GM20431 (cell line): ENCODE measurements at regions not wholly inside any gene's neighbourhood (a gene's known extent, or its start where the extent isn't known, plus 50 kb on each side); places are given as distances from the start of the nearest gene placed in this dataset.

Source experiments
- in situ Hi-C: fragments of 300-500 bp; cut with MseI, MboI; formaldehyde crosslinking; loops from one replicate; pipeline ENCODE4 v1.15.0; 2020; ENCODE audit warnings: low sequenced_read_pairs; ENCODE audit not compliant: unreplicated experiment

GRCh38 chr2:120945091-120945490 lies 209.4 kb downstream of the GLI2 start:
- in situ Hi-C loops: no loop called here

- in situ Hi-C loops: no loop called here
These were observed 210.3 kb downstream of the GLI2 start for GRCh38 chr2:120945832-120946499.

DNA sequence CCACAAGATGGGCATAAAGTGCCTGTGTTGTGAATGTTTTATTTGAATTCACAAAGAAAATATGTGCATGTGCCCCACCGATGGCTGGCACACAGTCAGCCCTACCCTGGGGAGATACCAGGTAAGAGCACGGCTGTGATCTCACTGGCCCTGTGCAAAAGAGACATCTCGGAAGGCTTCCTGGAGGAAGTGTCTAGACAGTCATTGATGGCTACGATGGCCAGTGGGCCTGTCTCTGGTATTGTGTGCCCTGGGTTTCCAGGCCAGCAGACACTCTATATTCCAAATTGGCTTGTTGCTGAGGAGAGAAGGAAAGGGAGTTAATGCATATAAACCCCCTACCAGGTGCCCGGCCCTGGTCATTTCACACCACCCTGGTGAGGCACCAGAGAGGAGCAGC lies 211.7 kb downstream of the GLI2 start:
- in situ Hi-C loops: no loop called here

DNA sequence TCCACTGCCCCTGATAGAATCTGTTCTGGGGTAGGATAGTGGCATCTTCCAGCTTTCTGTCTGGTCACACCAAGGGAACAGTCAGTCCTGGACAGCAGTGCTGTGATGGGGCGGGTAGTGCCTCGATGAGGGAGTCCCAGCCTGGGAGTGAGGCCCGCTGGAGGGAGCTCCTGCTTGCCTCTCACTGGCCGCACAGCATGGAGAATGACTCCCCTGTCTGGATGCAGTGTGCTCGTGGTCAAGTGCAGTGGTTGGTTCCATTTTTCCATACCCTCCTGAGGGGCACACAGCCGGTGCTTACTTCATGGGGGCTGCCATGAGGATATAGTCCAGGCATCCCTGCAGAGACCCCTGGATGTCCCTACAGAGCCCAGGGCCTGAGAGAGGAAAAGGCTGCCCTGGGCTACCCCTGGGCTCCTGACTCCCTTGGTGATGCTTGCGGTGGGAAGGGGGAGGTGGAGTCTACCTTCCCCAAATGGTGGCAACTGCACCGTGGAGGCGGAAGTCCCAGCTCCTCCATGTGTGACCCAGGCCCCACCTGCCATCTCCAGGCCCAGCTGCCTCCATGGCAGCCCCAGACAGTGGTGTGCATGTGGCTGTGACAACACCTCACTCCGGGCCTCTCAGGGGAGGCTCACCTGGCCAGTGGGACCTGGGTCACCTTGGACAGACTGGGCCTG lies 212.5 kb downstream of the GLI2 start:
- in situ Hi-C loops: no loop called here

GRCh38 chr2:120948662-120949011 lies 213.0 kb downstream of the GLI2 start:
- in situ Hi-C loops: no loop called here

GRCh38 chr2:120949027-120949956 lies 213.6 kb downstream of the GLI2 start:
- in situ Hi-C loops: no loop called here

- in situ Hi-C loops: no loop called here
These were observed 214.4 kb downstream of the GLI2 start for GRCh38 chr2:120949957-120950590.

DNA sequence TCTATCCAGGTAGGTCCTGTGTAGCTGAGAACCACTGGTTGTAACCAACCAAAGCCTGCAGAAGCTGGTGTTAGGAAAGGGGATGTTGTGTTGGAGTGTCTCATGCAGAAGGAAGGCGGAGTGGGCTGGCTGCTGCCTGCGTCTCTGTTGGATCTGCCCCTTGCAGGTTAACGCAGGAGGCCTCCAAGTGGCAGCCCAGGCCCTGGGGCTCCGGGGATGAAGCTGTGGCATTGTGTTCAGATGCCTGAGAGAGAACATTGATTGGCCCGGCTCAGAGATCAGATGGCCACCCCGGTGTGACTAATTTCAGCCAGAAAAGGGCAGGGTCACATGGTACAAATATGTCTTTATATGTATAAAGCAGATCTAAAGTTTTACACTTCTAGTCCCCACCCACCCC lies 216.0 kb downstream of the GLI2 start:
- in situ Hi-C loops: no loop called here

GRCh38 chr2:120952318-120952717 lies 216.7 kb downstream of the GLI2 start:
- in situ Hi-C loops: no loop called here

- in situ Hi-C loops: no loop called here
These were observed 217.5 kb downstream of the GLI2 start for GRCh38 chr2:120953066-120953756.

DNA sequence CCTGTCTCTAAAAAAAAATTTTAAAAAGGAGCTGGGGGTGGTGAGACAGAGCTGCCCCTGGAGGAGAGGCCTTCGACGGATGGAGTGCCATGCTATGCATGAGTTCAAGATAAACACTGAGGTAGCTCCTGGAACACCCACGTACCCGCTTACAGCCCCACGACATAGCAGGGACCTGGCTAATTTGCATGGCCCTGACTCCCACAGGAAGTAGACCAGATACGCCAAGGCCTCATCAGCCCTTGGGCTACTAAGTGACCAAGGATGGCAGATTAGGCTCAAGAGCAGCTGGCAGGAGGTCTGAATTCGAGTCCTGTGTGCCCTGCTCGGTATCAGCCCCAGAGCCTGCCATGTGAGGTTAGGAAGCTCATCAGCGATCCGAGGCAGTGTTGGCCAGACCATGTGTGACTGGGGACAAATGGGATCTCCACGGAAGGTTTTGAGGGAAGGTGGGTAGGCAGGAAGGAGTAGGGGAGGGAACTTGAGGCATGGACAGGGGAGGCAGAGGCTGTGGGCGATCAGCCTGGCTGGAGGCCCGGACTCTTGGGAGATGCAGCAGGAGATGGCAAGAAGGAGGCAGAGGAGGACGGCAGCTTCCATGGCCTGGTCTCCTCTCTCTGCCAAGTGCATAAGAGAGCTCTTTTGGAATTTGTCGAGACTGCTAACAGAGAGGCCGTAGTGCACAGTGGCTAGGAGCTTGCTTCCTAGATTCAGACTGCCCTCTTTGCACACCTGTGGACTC lies 218.3 kb downstream of the GLI2 start:
- in situ Hi-C loops: no loop called here

DNA sequence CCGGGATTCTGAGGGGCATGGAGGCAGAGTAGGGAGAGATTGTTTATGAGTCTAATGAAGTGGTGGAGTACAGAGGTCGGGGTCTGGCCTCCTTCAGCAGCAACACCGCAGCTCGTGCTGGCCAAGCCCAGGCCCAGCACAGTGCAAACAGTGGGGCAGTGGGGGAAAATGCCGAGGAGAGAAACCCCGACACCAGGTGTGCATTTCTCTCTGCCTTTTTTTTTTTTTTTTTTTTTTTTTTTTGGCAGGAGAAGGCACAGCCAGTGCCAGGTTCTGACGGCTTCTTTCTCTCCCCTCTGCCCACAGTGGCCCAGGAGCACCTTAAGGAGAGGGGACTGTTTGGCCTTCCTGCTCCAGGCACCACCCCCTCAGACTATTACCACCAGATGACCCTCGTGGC lies 219.3 kb downstream of the GLI2 start:
- in situ Hi-C loops: no loop called here

DNA sequence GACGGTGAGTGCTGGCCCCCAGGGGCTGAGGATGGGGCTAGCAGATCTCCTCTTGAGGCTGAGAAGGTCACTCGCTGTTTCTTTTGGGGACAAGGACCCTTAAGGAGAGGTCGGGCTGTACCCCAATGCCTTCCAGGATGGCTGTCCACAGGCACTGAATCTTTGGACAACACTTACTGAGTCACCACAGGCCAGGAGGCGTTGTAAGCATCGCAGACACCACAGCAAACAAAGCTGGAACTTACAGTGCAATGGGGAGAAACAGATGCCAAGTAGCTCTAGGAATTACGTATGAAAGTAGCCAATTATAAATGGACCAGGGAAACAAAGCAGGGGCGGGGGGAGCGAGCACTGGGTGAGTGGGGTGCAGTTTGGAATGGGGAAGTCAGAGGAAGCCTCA lies 219.8 kb downstream of the GLI2 start:
- in situ Hi-C loops: no loop called here

GRCh38 chr2:120956486-120957156 lies 221.0 kb downstream of the GLI2 start:
- in situ Hi-C loops: no loop called here

DNA sequence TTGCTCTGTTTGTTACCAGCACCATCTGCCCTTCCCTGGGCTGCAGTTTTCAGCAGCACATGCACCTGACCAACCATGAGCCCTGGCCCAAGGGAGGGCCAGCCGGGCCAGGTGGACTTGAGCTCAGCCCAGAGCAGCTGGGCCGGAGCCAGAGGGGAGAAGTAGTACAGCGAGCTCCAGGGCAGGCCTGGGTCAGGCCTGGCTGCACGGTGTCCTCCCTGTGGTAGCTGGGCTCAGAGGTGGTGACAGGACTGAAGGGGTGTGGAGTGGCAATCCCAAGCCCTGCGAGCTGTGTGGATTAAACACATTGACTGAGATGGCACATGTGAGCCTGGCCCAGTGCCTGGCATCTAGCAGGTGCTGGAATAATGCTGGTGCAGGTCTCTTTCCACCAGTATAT lies 222.2 kb downstream of the GLI2 start:
- in situ Hi-C loops: no loop called here

DNA sequence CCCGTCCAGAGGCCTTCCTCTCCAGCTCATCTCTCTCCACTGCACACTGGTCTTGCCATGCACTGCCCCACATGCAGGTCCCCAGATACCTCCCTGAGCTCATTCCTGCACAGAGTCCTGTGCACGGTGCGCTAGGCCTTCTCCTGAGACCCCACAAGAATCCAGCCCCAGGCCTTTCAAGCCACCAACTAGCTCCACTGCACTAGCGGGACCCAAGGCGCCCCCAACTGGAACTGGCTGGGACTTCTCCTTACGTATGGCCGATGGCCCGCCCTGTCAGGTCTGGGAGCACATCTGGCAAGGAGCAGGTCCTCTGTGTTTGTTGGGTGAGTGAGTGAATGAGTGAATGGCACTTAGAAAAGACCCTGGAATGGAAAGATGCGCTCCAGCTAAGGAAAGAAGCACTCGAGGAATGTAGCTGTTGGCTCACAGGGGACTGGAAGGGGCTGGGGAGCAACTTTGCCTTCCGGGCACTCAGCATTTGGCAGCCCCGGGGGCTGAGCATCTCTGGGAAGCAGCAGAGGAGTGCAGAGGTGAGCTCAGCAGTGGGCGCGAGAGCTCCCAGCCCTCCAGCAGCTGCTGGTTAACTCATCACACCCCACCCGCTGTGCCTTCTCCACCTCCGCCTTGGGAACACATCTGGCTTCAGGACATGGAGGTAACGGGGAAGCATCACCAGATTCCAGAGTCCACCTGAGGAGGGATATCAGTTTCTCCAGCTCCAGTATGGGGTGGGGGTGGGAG lies 223.1 kb downstream of the GLI2 start:
- in situ Hi-C loops: no loop called here

DNA sequence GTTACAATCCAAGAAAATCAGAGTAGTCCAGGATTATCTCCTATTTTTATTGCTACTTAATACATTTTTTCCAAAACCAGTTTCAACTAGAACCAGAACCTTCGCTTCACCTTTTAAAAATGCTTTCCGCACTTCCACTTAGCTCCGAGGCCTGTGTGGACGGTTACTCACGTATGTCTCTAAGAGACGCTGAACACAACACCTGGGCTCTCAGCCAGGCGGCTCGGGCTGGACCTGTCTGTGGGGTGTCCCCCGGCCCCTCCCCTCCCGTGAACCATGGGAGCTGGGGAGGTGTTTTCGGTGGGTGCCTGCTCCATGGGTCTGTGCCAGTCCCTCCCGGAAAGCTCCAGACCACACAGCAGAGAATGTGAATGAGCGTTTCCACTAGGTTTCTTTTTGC lies 223.8 kb downstream of the GLI2 start:
- in situ Hi-C loops: no loop called here

- in situ Hi-C loops: no loop called here
These were observed 225.2 kb downstream of the GLI2 start for GRCh38 chr2:120960770-120961366.
